Astrocyte (in vitro differentiated cells and primary cell): ENCODE measurements at regions not wholly inside any gene's neighbourhood (a gene's known extent, or its start where the extent isn't known, plus 50 kb on each side); places are given as distances from the start of the nearest gene placed in this dataset.

Experiments
- EZH2 ChIP-seq: IDR thresholded peaks from 2 replicates; pipeline ENCODE4 v1.6.1; 2012; ENCODE audit warnings: mild to moderate bottlenecking, low read length, inconsistent platforms; ENCODE audit not compliant: insufficient read depth
- TF ChIP-seq, protein P1 (sequence below): IDR thresholded peaks from 2 replicates; pipeline ENCODE4 v1.5.1; 2011; ENCODE audit warnings: low read depth, mild to moderate bottlenecking, inconsistent platforms, low read length, moderate library complexity; ENCODE audit not compliant: insufficient read depth

DNA sequence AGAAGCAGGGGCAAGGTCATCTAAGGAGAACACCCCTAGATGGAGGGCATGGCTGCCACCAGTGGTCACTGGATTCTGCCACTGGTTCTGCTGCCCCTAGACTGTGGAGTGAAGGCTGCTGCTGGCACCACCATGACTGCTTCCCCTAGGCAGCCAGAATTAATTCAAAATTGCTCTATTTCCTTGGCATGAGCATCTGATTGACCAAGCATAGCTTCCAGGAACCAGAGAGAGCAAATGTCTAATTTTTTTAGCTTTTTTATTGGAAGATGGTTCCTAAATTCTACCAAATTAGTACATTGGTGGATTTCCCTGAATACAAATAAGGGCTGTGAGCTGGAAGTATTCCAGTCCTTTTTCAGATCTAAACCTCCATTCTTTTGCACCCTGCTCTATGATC, 270.2 kb upstream of the GBE1 start:
- no peak for TF ChIP-seq EZH2
- TF ChIP-seq, protein P1, sequence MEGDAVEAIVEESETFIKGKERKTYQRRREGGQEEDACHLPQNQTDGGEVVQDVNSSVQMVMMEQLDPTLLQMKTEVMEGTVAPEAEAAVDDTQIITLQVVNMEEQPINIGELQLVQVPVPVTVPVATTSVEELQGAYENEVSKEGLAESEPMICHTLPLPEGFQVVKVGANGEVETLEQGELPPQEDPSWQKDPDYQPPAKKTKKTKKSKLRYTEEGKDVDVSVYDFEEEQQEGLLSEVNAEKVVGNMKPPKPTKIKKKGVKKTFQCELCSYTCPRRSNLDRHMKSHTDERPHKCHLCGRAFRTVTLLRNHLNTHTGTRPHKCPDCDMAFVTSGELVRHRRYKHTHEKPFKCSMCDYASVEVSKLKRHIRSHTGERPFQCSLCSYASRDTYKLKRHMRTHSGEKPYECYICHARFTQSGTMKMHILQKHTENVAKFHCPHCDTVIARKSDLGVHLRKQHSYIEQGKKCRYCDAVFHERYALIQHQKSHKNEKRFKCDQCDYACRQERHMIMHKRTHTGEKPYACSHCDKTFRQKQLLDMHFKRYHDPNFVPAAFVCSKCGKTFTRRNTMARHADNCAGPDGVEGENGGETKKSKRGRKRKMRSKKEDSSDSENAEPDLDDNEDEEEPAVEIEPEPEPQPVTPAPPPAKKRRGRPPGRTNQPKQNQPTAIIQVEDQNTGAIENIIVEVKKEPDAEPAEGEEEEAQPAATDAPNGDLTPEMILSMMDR = no peak
